ENCODE measurements at regions not wholly inside any gene's neighbourhood (a gene's known extent, or its start where the extent isn't known, plus 50 kb on each side); places are given as distances from the start of the nearest gene placed in this dataset.
"Not testable (repeated sequence)": the region's sequence is repeated elsewhere in the genome, so short reads cannot be mapped to it uniquely, and the experiment has no call there.

DNA sequence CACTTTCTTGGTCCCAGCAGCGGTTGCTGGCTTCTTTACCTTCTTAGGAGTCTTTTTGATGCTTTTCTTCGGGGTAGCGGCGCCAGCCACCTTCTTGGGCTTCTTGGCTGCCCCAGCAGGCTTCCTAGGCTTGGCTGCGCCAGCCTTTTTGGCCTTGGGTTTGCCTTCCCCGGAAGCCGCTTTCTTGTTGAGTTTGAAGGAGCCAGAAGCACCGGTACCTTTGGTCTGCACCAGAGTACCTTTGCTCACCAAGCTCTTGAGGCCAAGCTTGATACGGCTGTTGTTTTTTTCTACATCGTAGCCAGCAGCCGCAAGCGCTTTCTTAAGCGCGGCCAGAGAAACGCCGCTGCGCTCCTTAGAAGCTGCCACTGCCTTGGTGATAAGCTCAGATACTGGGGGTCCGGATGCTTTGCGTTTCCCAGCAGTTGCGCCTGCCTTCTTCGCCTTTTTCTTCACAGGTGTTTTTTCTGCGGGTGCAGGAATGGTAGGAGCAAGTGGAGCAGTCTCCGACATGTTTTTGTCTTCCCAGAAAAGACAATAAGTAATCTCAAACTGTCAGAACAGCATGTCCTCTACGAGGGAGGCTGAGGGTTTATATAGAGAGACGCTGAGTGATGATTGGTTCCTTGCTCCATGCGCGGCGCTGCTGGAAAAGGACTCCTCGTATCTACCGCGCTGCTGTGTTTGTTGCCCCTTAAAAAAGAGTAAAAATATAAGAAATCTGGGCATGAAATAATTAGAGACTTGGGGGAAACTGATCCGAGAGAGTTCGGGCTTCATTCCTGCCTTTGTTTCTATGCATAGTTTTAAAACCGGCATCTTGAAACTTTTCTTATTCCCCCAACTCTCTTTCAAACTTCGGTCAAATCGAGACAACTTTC, 130.3 kb upstream of the BTN3A2 start:
- Mint-ChIP-seq H3K27me3 (ENCODE audit: insufficient read depth, unreplicated experiment) (no peaks in the 10 kb centered on the region), H3K4me1 (ENCODE audit: low read depth, unreplicated experiment) (no peaks in the 10 kb centered on the region), H3K4me3 (ENCODE audit: unreplicated experiment) (peak overlapping the region; percentile 76), H3K27ac (ENCODE audit: unreplicated experiment) (peak overlapping the region; percentile 92), H3K9me3 (ENCODE audit: unreplicated experiment) (no peaks in the 10 kb centered on the region), H3K36me3 (ENCODE audit: insufficient read depth, unreplicated experiment) (peaks cover 49% of the 10 kb centered on the region)
- DNase-seq = peak; percentile 79 to 81
- Histone ChIP-seq H3K9me3 (no peaks in the 10 kb centered on the region), H3K4me1 (peaks cover 11% of the 10 kb centered on the region; the same call in 1 of the 2 replicates), H3K27me3 (replicated peaks; ENCODE audit: control insufficient read depth, insufficient read depth, low read length) (no peaks in the 10 kb centered on the region), H3K36me3 (ENCODE audit: control insufficient read depth, insufficient read depth, low read length) (no peaks in the 10 kb centered on the region), H3K4me3 (ENCODE audit: low read depth, low read length) (peak overlapping the region; percentile 52)
- POLR2A ChIA-PET = interaction anchor here (0.6 to 4.8 kb wide), 16 partner anchors 9 to 1604 kb away, joined by 3 to 77 read pairs (median 5); a partner anchor contains a TSS
- TF ChIP-seq, protein P1, sequence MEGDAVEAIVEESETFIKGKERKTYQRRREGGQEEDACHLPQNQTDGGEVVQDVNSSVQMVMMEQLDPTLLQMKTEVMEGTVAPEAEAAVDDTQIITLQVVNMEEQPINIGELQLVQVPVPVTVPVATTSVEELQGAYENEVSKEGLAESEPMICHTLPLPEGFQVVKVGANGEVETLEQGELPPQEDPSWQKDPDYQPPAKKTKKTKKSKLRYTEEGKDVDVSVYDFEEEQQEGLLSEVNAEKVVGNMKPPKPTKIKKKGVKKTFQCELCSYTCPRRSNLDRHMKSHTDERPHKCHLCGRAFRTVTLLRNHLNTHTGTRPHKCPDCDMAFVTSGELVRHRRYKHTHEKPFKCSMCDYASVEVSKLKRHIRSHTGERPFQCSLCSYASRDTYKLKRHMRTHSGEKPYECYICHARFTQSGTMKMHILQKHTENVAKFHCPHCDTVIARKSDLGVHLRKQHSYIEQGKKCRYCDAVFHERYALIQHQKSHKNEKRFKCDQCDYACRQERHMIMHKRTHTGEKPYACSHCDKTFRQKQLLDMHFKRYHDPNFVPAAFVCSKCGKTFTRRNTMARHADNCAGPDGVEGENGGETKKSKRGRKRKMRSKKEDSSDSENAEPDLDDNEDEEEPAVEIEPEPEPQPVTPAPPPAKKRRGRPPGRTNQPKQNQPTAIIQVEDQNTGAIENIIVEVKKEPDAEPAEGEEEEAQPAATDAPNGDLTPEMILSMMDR (IDR thresholded peaks at IDR 0.05; ENCODE audit: insufficient read depth in 1 of 2, low read depth in 1 of 2, low read length in 1 of 2, severe bottlenecking in 1 of 2, unreplicated experiment in 1 of 2) = no peak
- intact Hi-C loops (cut with micrococcal nuclease; ENCODE audit: unreplicated experiment) = loop anchor here (1.0 kb wide), 3 partner anchors 8 to 15 kb away; no protein-coding TSS in a partner anchor
- BruUV-seq (replicated peaks) = TSS peak; percentile 99
- CTCF ChIA-PET = interaction anchor here (0.7 to 1.4 kb wide), 3 partner anchors 12 to 35 kb away, joined by 3 to 6 read pairs (median 4); a partner anchor contains a TSS

DNA sequence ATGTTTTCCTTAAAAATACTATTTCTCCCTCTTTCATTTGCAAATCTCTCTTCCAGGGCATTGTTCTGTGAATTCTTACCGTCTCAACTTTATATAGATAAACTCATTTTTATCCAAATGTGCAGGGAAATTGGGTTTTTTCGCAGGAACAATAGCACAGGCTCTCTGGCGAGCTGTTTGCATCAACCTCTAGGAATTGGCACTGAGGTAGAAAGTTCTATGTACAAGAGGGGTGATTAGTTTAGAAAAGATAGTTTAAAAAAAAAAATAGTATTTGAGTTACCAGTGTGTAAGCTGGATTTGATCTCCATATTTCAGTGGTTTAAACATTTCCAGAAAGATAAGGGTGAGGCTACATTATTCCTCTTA, 129.7 kb upstream of the BTN3A2 start:
- no peak for DNase-seq
- BruUV-seq (replicated peaks) = TSS peak; percentile 61
- CTCF ChIA-PET = interaction anchor here (1.4 kb wide), 1 partner anchor 15 kb away, joined by 6 read pairs; a partner anchor contains a TSS

DNA sequence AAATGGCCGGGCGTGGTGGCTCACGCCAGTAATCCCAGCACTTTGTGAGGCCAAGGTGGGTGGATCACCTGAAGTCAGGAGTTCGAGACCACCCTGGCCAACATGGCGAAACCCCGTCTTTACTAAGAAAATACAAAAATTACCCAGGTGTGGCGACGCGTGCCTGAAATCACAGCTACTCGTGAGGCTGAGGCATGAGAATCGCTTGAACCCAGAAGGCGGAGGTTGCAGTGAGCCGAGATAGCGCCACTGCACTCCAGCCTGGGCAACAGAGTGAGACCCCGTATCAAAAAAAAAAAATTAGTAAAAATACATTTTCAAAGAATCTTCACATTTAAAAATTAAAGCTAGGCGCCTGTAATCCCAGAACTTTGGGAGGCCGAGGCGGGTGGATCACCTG, 125.6 kb upstream of the BTN3A2 start:
- H3K36me3 ChIP-seq (ENCODE audit: control insufficient read depth, insufficient read depth, low read length); DNase-seq; H3K27ac Mint-ChIP-seq (ENCODE audit: unreplicated experiment); BruUV-seq (replicated peaks); H3K9me3 ChIP-seq; H3K27me3 ChIP-seq (replicated peaks; ENCODE audit: control insufficient read depth, insufficient read depth, low read length); H3K4me3 Mint-ChIP-seq (ENCODE audit: unreplicated experiment); H3K4me3 ChIP-seq (ENCODE audit: low read depth, low read length); intact Hi-C loops (cut with micrococcal nuclease; ENCODE audit: unreplicated experiment); H3K9me3 Mint-ChIP-seq (ENCODE audit: unreplicated experiment); CTCF ChIA-PET; H3K27me3 Mint-ChIP-seq (ENCODE audit: insufficient read depth, unreplicated experiment): not testable (repeated sequence)
- peaks cover 17% of the 10 kb centered on the region for H3K36me3 Mint-ChIP-seq (ENCODE audit: insufficient read depth, unreplicated experiment)
- H3K4me1 Mint-ChIP-seq (ENCODE audit: low read depth, unreplicated experiment) = peaks cover 17% of the 10 kb centered on the region
- POLR2A ChIA-PET = interaction anchor here (0.7 kb wide), 1 partner anchor 11 kb away, joined by 3 read pairs; no protein-coding TSS in a partner anchor
- H3K4me1 ChIP-seq = peaks cover 28% of the 10 kb centered on the region

More for the DNA sequence above, 129.7 kb upstream of the BTN3A2 start:
- no peaks in the 10 kb centered on the region for H3K27me3 Mint-ChIP-seq (ENCODE audit: insufficient read depth, unreplicated experiment)
- intact Hi-C loops (cut with micrococcal nuclease; ENCODE audit: unreplicated experiment) = loop anchor here (1.0 kb wide), 2 partner anchors 8 to 14 kb away; no protein-coding TSS in a partner anchor
- no peaks in the 10 kb centered on the region for H3K9me3 Mint-ChIP-seq (ENCODE audit: unreplicated experiment)
- H3K4me3 Mint-ChIP-seq (ENCODE audit: unreplicated experiment) = peak overlapping the region; percentile 76
- Histone ChIP-seq H3K4me1 (peaks cover 11% of the 10 kb centered on the region; the same call in 1 of the 2 replicates), H3K36me3 (ENCODE audit: control insufficient read depth, insufficient read depth, low read length) (no peaks in the 10 kb centered on the region), H3K27me3 (replicated peaks; ENCODE audit: control insufficient read depth, insufficient read depth, low read length) (no peaks in the 10 kb centered on the region), H3K9me3 (no peaks in the 10 kb centered on the region), H3K4me3 (ENCODE audit: low read depth, low read length) (peak overlapping the region; percentile 52)
- H3K36me3 Mint-ChIP-seq (ENCODE audit: insufficient read depth, unreplicated experiment) = peaks cover 44% of the 10 kb centered on the region
- TF ChIP-seq, protein P1 (IDR thresholded peaks at IDR 0.05; ENCODE audit: insufficient read depth in 1 of 2, low read depth in 1 of 2, low read length in 1 of 2, severe bottlenecking in 1 of 2, unreplicated experiment in 1 of 2) = no peak
- H3K27ac Mint-ChIP-seq (ENCODE audit: unreplicated experiment) = peak overlapping the region; percentile 92
- POLR2A ChIA-PET = interaction anchor here (0.9 to 4.8 kb wide), 10 partner anchors 11 to 1603 kb away, joined by 3 to 77 read pairs (median 4); a partner anchor contains a TSS
- no peaks in the 10 kb centered on the region for H3K4me1 Mint-ChIP-seq (ENCODE audit: low read depth, unreplicated experiment)

Data from Caco-2 (cell line).